Gastrocnemius medialis (tissue), 4 donors: ENCODE measurements at regions not wholly inside any gene's neighbourhood (a gene's known extent, or its start where the extent isn't known, plus 50 kb on each side); places are given as distances from the start of the nearest gene placed in this dataset.

ENCODE experiments used
- ATAC-seq, 2 donors: fragments of 150-250 bp; one replicate each; pipeline ENCODE4 v1.9.1; 2016
- DNase-seq, 2 donors: peaks; one replicate each; pipeline ENCODE4 v3.0.0-alpha.2; 2019
- H3K27ac ChIP-seq, 4 donors: fragments of 200-600 bp; sonication (generic); 1 replicate in 1 of 4; 2 replicates in 3 of 4; pipeline ENCODE4 v1.5.1; 2016 to 2018; ENCODE audit warnings: mild to moderate bottlenecking in 2 of 4, moderate library complexity in 1 of 4
- H3K27me3 ChIP-seq, 3 donors: fragments of 200-600 bp; sonication (generic) in 2 of 3; 1 replicate in 1 of 3; 2 replicates in 2 of 3; pipeline versions ENCODE4 v1.5.1 to v1.6.0; 2016 to 2019; ENCODE audit warnings: mild to moderate bottlenecking in 1 of 3, moderate library complexity in 1 of 3
- H3K36me3 ChIP-seq, 2 donors: fragments of 200-600 bp; sonication (generic) in 1 of 2; one replicate each; pipeline ENCODE4 v1.5.1; 2017 to 2018
- H3K4me1 ChIP-seq, 2 donors: fragments of 200-600 bp; sonication (generic) in 1 of 2; one replicate each; pipeline ENCODE4 v1.5.1; 2016 to 2017; ENCODE audit warnings: mild to moderate bottlenecking in 2 of 2
- H3K4me3 ChIP-seq, 4 donors: fragments of 200-600 bp; sonication (generic) in 3 of 4; 1 replicate in 1 of 4; 2 replicates in 3 of 4; pipeline ENCODE4 v1.5.1; 2016 to 2019; ENCODE audit warnings: mild to moderate bottlenecking in 2 of 4
- H3K9me3 ChIP-seq, 3 donors: fragments of 200-600 bp; sonication (generic) in 2 of 3; 1 replicate in 1 of 3; 2 replicates in 2 of 3; pipeline ENCODE4 v1.5.1; 2016 to 2019
- CTCF ChIP-seq, 5 experiments: fragments of 450-650 bp in 3 of 5; fragments of 200-600 bp in 2 of 5; sonication (generic) in 2 of 5; IDR thresholded peaks in 4 of 5; conservative IDR thresholded peaks in 1 of 5; 1 replicate in 4 of 5; 2 replicates in 1 of 5; pipeline ENCODE4 v1.5.1; 2016 to 2019; ENCODE audit warnings: antibody characterized with exemption in 5 of 5, mild to moderate bottlenecking in 3 of 5, moderate library complexity in 3 of 5
- POLR2A ChIP-seq, 2 donors: fragments of 450-650 bp; IDR thresholded peaks; one replicate each; pipeline ENCODE4 v1.6.1; 2017; ENCODE audit warnings: antibody characterized with exemption in 2 of 2, mild to moderate bottlenecking in 2 of 2, moderate library complexity in 2 of 2
- in situ Hi-C, 4 donors: fragments of 200-750 bp; cut with MboI; loops; one replicate each; pipeline versions ENCODE4 v1.15.0 to v1.8.0; 2017; ENCODE audit warnings: low sequenced_read_pairs in 4 of 4
- intact Hi-C: fragments of 100-400 bp; cut with DNase I; formaldehyde crosslinking; loops from one replicate; pipeline ENCODE4 v1.15.1; 2023; ENCODE audit warnings: low total_unique reads

- no peak for ATAC-seq
- Histone ChIP-seq H3K9me3 (no peaks in the 10 kb centered on the region), H3K36me3 (no peaks in the 10 kb centered on the region), H3K27ac (no peak overlapping the region), H3K27me3 (no peaks in the 10 kb centered on the region), H3K4me1 (no peaks in the 10 kb centered on the region), H3K4me3 (no peak overlapping the region)
- no peak for DNase-seq
- intact Hi-C loops, result no loop called here
- TF ChIP-seq POLR2A (IDR thresholded peaks at IDR 0.05) (no peak), CTCF (IDR thresholded peaks at IDR 0.05 in 4 of 5, conservative IDR thresholded peaks at IDR 0.05 in 1 of 5) (no peak)
- in situ Hi-C loops, result no loop called here
Measured at GRCh38 chr11:92917927-92918326, 51.5 kb upstream of the MTNR1B start.

DNA sequence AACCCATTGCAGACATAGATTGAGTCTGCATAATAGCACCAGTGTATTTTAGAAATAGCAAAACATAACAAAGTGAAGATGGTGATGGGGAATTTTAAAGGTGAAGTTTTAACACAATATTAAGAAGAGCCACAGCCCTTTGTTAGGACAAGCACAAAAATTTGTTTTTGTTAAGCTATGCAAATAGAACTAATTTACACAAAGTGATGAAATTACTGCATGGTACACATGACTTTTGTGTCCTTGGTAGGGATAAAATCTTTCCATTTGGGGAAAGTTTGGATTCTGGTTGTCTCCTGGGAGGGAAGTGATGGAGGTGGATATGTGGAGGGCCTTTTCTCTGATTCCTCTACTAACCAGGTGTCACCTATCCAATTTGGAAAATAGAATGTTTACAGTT, 50.4 kb upstream of the MTNR1B start:
- no peak for ATAC-seq
- Histone ChIP-seq H3K4me1 (no peaks in the 10 kb centered on the region), H3K9me3 (no peaks in the 10 kb centered on the region), H3K27me3 (no peaks in the 10 kb centered on the region), H3K36me3 (no peaks in the 10 kb centered on the region), H3K4me3 (no peak overlapping the region), H3K27ac (no peak overlapping the region)
- in situ Hi-C loops, result no loop called here
- intact Hi-C loops, result no loop called here
- TF ChIP-seq CTCF (IDR thresholded peaks at IDR 0.05 in 4 of 5, conservative IDR thresholded peaks at IDR 0.05 in 1 of 5) (no peak), POLR2A (IDR thresholded peaks at IDR 0.05) (no peak)
- no peak for DNase-seq
